ENCODE measurements at regions not wholly inside any gene's neighbourhood (a gene's known extent, or its start where the extent isn't known, plus 50 kb on each side); places are given as distances from the start of the nearest gene placed in this dataset.

GRCh38 chr1:95865769-95866168 lies 631.8 kb downstream of the RWDD3 start:
- H3K4me3 ChIP-seq (replicated peaks; ENCODE audit: insufficient read depth, low read length), result no peak overlapping the region
- H3K27me3 ChIP-seq (ENCODE audit: insufficient read depth, poor library complexity, severe bottlenecking), result no peaks in the 10 kb centered on the region
- DNase-seq (ENCODE audit: low read depth in 1 of 2, low spot score in 1 of 2), result no peak
- no peak for TF ChIP-seq GABPA (IDR thresholded peaks at IDR 0.05; ENCODE audit: low read depth)
- TF ChIP-seq POLR2AphosphoS5 (IDR thresholded peaks at IDR 0.05; ENCODE audit: low read depth), result no peak
- no peak for TF ChIP-seq SPI1 (IDR thresholded peaks at IDR 0.05; ENCODE audit: borderline replicate concordance, low read depth)
- no peak for TF ChIP-seq CTCF (IDR thresholded peaks at IDR 0.05; ENCODE audit: insufficient read depth, low read length)
- no peak for TF ChIP-seq REST (IDR thresholded peaks at IDR 0.05; ENCODE audit: insufficient replicate concordance, low read depth)
- no peak overlapping the region for H3K27ac ChIP-seq (replicated peaks)

- TF ChIP-seq SPI1 (IDR thresholded peaks at IDR 0.05; ENCODE audit: borderline replicate concordance, low read depth) (no peak), CTCF (IDR thresholded peaks at IDR 0.05; ENCODE audit: insufficient read depth, low read length) (no peak), REST (IDR thresholded peaks at IDR 0.05; ENCODE audit: insufficient replicate concordance, low read depth) (no peak), GABPA (IDR thresholded peaks at IDR 0.05; ENCODE audit: low read depth) (no peak), POLR2AphosphoS5 (IDR thresholded peaks at IDR 0.05; ENCODE audit: low read depth) (no peak)
- no peak for DNase-seq (ENCODE audit: low read depth in 1 of 2, low spot score in 1 of 2)
- H3K27me3 ChIP-seq (ENCODE audit: insufficient read depth, poor library complexity, severe bottlenecking), result no peaks in the 10 kb centered on the region
- H3K4me3 ChIP-seq (replicated peaks; ENCODE audit: insufficient read depth, low read length), result no peak overlapping the region
- no peak overlapping the region for H3K27ac ChIP-seq (replicated peaks)
Observed at GRCh38 chr1:95876276-95876675, 642.3 kb downstream of the RWDD3 start.

GRCh38 chr1:95879498-95880050 lies 645.6 kb downstream of the RWDD3 start:
- H3K27me3 ChIP-seq (ENCODE audit: insufficient read depth, poor library complexity, severe bottlenecking), result no peaks in the 10 kb centered on the region
- DNase-seq (ENCODE audit: low read depth in 1 of 2, low spot score in 1 of 2), result no peak
- no peak overlapping the region for H3K4me3 ChIP-seq (replicated peaks; ENCODE audit: insufficient read depth, low read length)
- TF ChIP-seq REST (IDR thresholded peaks at IDR 0.05; ENCODE audit: insufficient replicate concordance, low read depth), result no peak
- TF ChIP-seq CTCF (IDR thresholded peaks at IDR 0.05; ENCODE audit: insufficient read depth, low read length), result no peak
- no peak for TF ChIP-seq POLR2AphosphoS5 (IDR thresholded peaks at IDR 0.05; ENCODE audit: low read depth)
- TF ChIP-seq SPI1 (IDR thresholded peaks at IDR 0.05; ENCODE audit: borderline replicate concordance, low read depth), result no peak
- TF ChIP-seq GABPA (IDR thresholded peaks at IDR 0.05; ENCODE audit: low read depth), result no peak
- H3K27ac ChIP-seq (replicated peaks), result no peak overlapping the region
